ENCODE measurements at regions not wholly inside any gene's neighbourhood (a gene's known extent, or its start where the extent isn't known, plus 50 kb on each side); places are given as distances from the start of the nearest gene placed in this dataset.

- H3K4me1 Mint-ChIP-seq: no peaks in the 10 kb centered on the region
- no peaks in the 10 kb centered on the region for H3K27me3 Mint-ChIP-seq (ENCODE audit: low read depth in 3 of 3)
- no peak overlapping the region for H2AFZ ChIP-seq (ENCODE audit: insufficient read depth, low read depth, low read length, poor library complexity, severe bottlenecking)
- H3K79me2 ChIP-seq (ENCODE audit: insufficient read depth, low read length): no peaks in the 10 kb centered on the region
- no peak overlapping the region for H3K27ac ChIP-seq (ENCODE audit: low read depth in 1 of 2, low read length in 2 of 2)
- WGBS (ENCODE audit: insufficient coverage): no CpG with 5 or more reads among the region's 2 CpGs
- no peaks in the 10 kb centered on the region for H3K9me3 ChIP-seq (replicated peaks in 1 of 2; ENCODE audit: control insufficient read depth in 1 of 2, insufficient read depth in 1 of 2, low read length in 2 of 2)
- intact Hi-C loops (cut with micrococcal nuclease): no loop called here
- no peak overlapping the region for H3K4me3 Mint-ChIP-seq
- no peak overlapping the region for H3K4me2 ChIP-seq (replicated peaks; ENCODE audit: extremely low read depth, low read length, poor library complexity, severe bottlenecking)
- H3K4me3 ChIP-seq (replicated peaks in 1 of 3; ENCODE audit: low read depth in 2 of 3, low read length in 3 of 3): no peak overlapping the region
- H4K20me1 ChIP-seq (ENCODE audit: insufficient read depth, low read length): no peaks in the 10 kb centered on the region
- H3K36me3 ChIP-seq (replicated peaks in 1 of 2; ENCODE audit: control insufficient read depth in 1 of 2, insufficient read depth in 2 of 2, low read length in 2 of 2): no peaks in the 10 kb centered on the region
- no peak for DNase-seq
- H3K4me1 ChIP-seq (ENCODE audit: control insufficient read depth in 1 of 2, insufficient read depth in 2 of 2, low read length in 2 of 2): no peaks in the 10 kb centered on the region
- no peak overlapping the region for H3K9ac ChIP-seq (ENCODE audit: insufficient read depth, low read length, poor library complexity, severe bottlenecking)
- TF ChIP-seq, protein P1, sequence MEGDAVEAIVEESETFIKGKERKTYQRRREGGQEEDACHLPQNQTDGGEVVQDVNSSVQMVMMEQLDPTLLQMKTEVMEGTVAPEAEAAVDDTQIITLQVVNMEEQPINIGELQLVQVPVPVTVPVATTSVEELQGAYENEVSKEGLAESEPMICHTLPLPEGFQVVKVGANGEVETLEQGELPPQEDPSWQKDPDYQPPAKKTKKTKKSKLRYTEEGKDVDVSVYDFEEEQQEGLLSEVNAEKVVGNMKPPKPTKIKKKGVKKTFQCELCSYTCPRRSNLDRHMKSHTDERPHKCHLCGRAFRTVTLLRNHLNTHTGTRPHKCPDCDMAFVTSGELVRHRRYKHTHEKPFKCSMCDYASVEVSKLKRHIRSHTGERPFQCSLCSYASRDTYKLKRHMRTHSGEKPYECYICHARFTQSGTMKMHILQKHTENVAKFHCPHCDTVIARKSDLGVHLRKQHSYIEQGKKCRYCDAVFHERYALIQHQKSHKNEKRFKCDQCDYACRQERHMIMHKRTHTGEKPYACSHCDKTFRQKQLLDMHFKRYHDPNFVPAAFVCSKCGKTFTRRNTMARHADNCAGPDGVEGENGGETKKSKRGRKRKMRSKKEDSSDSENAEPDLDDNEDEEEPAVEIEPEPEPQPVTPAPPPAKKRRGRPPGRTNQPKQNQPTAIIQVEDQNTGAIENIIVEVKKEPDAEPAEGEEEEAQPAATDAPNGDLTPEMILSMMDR (IDR thresholded peaks at IDR 0.05): no peak
- no peaks in the 10 kb centered on the region for H3K36me3 Mint-ChIP-seq
- peaks cover 0 to 4% (median 0%) of the 10 kb centered on the region in 7 donors for H3K9me3 Mint-ChIP-seq
- H3K27me3 ChIP-seq (ENCODE audit: control insufficient read depth in 2 of 2, insufficient read depth in 2 of 2, low read length in 2 of 2): no peaks in the 10 kb centered on the region
- H3K27ac Mint-ChIP-seq: no peak overlapping the region
Observed at GRCh38 chr6:114718716-114719270, 376.0 kb upstream of the HS3ST5 start.

DNA sequence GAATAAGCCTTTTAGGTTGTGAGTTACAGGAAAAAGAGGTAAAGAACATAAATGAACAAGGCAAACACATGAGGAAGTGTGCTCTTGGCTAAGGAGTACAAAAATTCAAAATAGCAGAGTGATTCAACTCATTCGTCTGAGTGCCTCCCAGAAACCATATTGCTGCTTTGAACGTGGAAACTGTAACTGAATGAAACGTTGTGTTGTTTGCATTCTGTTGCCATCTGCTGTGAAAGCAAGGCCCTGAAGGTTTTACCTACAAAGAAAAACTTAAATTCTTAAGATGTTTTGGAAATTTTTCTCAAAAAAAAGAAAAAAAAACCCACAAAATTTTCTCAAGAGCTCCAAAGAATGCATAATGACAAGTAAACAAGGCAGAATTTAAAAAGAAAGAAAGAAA is 375.4 kb upstream of the HS3ST5 start:
- Mint-ChIP-seq H3K9me3 (peaks cover 0 to 4% (median 0%) of the 10 kb centered on the region in 7 donors), H3K27ac (no peak overlapping the region), H3K4me1 (no peaks in the 10 kb centered on the region), H3K36me3 (no peaks in the 10 kb centered on the region), H3K4me3 (no peak overlapping the region), H3K27me3 (ENCODE audit: low read depth in 3 of 3) (no peaks in the 10 kb centered on the region)
- Histone ChIP-seq H3K79me2 (ENCODE audit: insufficient read depth, low read length) (no peaks in the 10 kb centered on the region), H2AFZ (ENCODE audit: insufficient read depth, low read depth, low read length, poor library complexity, severe bottlenecking) (no peak overlapping the region), H3K27ac (ENCODE audit: low read depth in 1 of 2, low read length in 2 of 2) (no peak overlapping the region), H3K27me3 (ENCODE audit: control insufficient read depth in 2 of 2, insufficient read depth in 2 of 2, low read length in 2 of 2) (no peaks in the 10 kb centered on the region), H4K20me1 (ENCODE audit: insufficient read depth, low read length) (no peaks in the 10 kb centered on the region), H3K36me3 (replicated peaks in 1 of 2; ENCODE audit: control insufficient read depth in 1 of 2, insufficient read depth in 2 of 2, low read length in 2 of 2) (no peaks in the 10 kb centered on the region), H3K9me3 (replicated peaks in 1 of 2; ENCODE audit: control insufficient read depth in 1 of 2, insufficient read depth in 1 of 2, low read length in 2 of 2) (peaks cover 0 to 3% of the 10 kb centered on the region in 2 donors), H3K9ac (ENCODE audit: insufficient read depth, low read length, poor library complexity, severe bottlenecking) (no peak overlapping the region), H3K4me3 (replicated peaks in 1 of 3; ENCODE audit: low read depth in 2 of 3, low read length in 3 of 3) (no peak overlapping the region), H3K4me1 (ENCODE audit: control insufficient read depth in 1 of 2, insufficient read depth in 2 of 2, low read length in 2 of 2) (no peaks in the 10 kb centered on the region), H3K4me2 (replicated peaks; ENCODE audit: extremely low read depth, low read length, poor library complexity, severe bottlenecking) (no peak overlapping the region)
- WGBS (ENCODE audit: insufficient coverage): 67% methylated on average over 2 of the region's 3 CpGs
- TF ChIP-seq, protein P1 (IDR thresholded peaks at IDR 0.05): no peak
- DNase-seq: no peak
- intact Hi-C loops (cut with micrococcal nuclease): no loop called here
